ENCODE measurements at regions not wholly inside any gene's neighbourhood (a gene's known extent, or its start where the extent isn't known, plus 50 kb on each side); places are given as distances from the start of the nearest gene placed in this dataset.

GRCh38 chr6:148271711-148272439 is 70.8 kb upstream of the SASH1 start:
- no TSS peak for BruUV-seq (replicated peaks)

More at GRCh38 chr6:148271711-148272439, 70.8 kb upstream of the SASH1 start:
- in situ Hi-C loops (cut with MboI; ENCODE audit: low sequenced_read_pairs) = no loop called here
- 18% methylated on average over 3 of the region's 11 CpGs; no CpG with 5 or more reads in 1 of the 2 experiments for WGBS, 2 experiments (ENCODE audit: extremely low coverage in 2 of 2, insufficient read length in 1 of 2)
- POLR2A ChIA-PET (ENCODE audit: unreplicated experiment) = interaction anchor here (0.6 kb wide), 2 partner anchors 18 to 64 kb away, joined by 4 to 15 read pairs; no protein-coding TSS in a partner anchor
- CTCF ChIA-PET = interaction anchor here (0.6 to 1.3 kb wide), 2 partner anchors 10 to 160 kb away, joined by 3 to 5 read pairs; no protein-coding TSS in a partner anchor
- Histone ChIP-seq H3K79me1 (ENCODE audit: low read depth in 1 of 2, low read length in 2 of 2) (peaks cover 13 to 32% of the 10 kb centered on the region in 2 experiments; a peak in 3 of 4 replicates), H4K20me1 (ENCODE audit: insufficient read depth, low read length) (no peaks in the 10 kb centered on the region), H3K27ac (ENCODE audit: insufficient read depth, low read length) (peak overlapping the region; percentile 52), H4K8ac (ENCODE audit: low read depth in 2 of 2, low read length in 2 of 2) (peak overlapping the region; percentile 61 to 92), H2AK5ac (ENCODE audit: low read depth, low read length) (peak overlapping the region; percentile 86), H3K4me1 (ENCODE audit: control insufficient read depth, insufficient read depth, low read length) (peaks cover 17% of the 10 kb centered on the region), H3K9ac (ENCODE audit: low read depth, low read length) (peak overlapping the region; percentile 60; the same call in 1 of the 2 replicates), H2BK120ac (ENCODE audit: low read depth, low read length) (peak overlapping the region; percentile 97), H3K56ac (ENCODE audit: extremely low read depth, insufficient read depth, low read length) (peak overlapping the region; percentile 90), H3K36me3 (ENCODE audit: control insufficient read depth, insufficient read depth, low read length) (no peaks in the 10 kb centered on the region), H4K5ac (ENCODE audit: low read depth, low read length) (peak overlapping the region; percentile 86), H2BK5ac (ENCODE audit: low read depth, low read length, poor library complexity, severe bottlenecking) (peak overlapping the region; percentile 98), H3K4me3 (ENCODE audit: insufficient read depth, low read depth, low read length) (peak overlapping the region; percentile 4; the same call in 1 of the 2 replicates), H4K91ac (ENCODE audit: insufficient read depth, low read depth, low read length) (peak overlapping the region; percentile 81), H2AK9ac (replicated peaks; ENCODE audit: low read depth, low read length, poor library complexity) (no peak overlapping the region), H2BK20ac (ENCODE audit: low read depth, low read length) (peak overlapping the region; percentile 92), H3K4me2 (ENCODE audit: low read depth, low read length) (peak overlapping the region; percentile 62), H3K27me3 (ENCODE audit: control insufficient read depth, insufficient read depth, low read length) (no peaks in the 10 kb centered on the region), H3K9me1 (ENCODE audit: insufficient read depth, low read length) (peaks cover 8% of the 10 kb centered on the region; the same call in 1 of the 2 replicates), H2BK15ac (ENCODE audit: low read depth, low read length) (peak overlapping the region; percentile 51), H3K4ac (ENCODE audit: low read depth, low read length) (peak overlapping the region; percentile 89), H3K9me3 (ENCODE audit: control insufficient read depth, insufficient read depth, low read length) (no peaks in the 10 kb centered on the region), H3K18ac (ENCODE audit: low read depth, low read length) (peak overlapping the region; percentile 95), H3K23ac (ENCODE audit: low read depth, low read length) (peak overlapping the region; percentile 75), H3K14ac (replicated peaks; ENCODE audit: low read depth, low read length) (peak overlapping the region; percentile 98), H2AFZ (replicated peaks; ENCODE audit: low read length, poor library complexity) (no peak overlapping the region)
- peak; percentile 73 for ATAC-seq (ENCODE audit: low read depth)
- intact Hi-C loops (cut with micrococcal nuclease) = loop anchor here (1.0 to 5.0 kb wide), 3 partner anchors 70 to 250 kb away; partner anchors contain the start of gene SASH1
- DNase-seq = peak; percentile 99
- dilution Hi-C loops (cut with HindIII; ENCODE audit: low sequenced_read_pairs, unreplicated experiment) = no loop called here
- no peak for TF ChIP-seq USF2 (IDR thresholded peaks at IDR 0.05; ENCODE audit: low read depth, low read length)
- TF ChIP-seq MXI1 (IDR thresholded peaks at IDR 0.05; ENCODE audit: borderline replicate concordance, low read depth, low read length) = no peak
- TF ChIP-seq MAFK (IDR thresholded peaks at IDR 0.05; ENCODE audit: low read depth, low read length) = no peak
- TF ChIP-seq MAZ (IDR thresholded peaks at IDR 0.05; ENCODE audit: borderline replicate concordance, low read depth, low read length) = no peak
- TF ChIP-seq RAD21 (IDR thresholded peaks at IDR 0.05; ENCODE audit: low read length) = 0 out of 2 replicates have a peak, but pooled peaks have one; percentile 17
- no peak; the same call in 1 of the 2 replicates for TF ChIP-seq SMC3 (IDR thresholded peaks at IDR 0.05; ENCODE audit: low read depth, low read length)
- no peak for TF ChIP-seq CTCF (conservative IDR thresholded peaks at IDR 0.05; ENCODE audit: low read depth, low read length)
- TF ChIP-seq CEBPB (IDR thresholded peaks at IDR 0.05; ENCODE audit: low read depth, low read length) = peak; percentile 77
- TF ChIP-seq FOS (IDR thresholded peaks at IDR 0.05; ENCODE audit: low read depth, low read length) = peak; percentile 81; the same call in 1 of the 2 replicates
- TF ChIP-seq NFE2L2 (IDR thresholded peaks at IDR 0.05; ENCODE audit: low read depth, low read length) = no peak
- peak; percentile 81 for TF ChIP-seq POLR2A (IDR thresholded peaks at IDR 0.05; ENCODE audit: low read depth, low read length)

All from IMR-90 (cell line).